LNCAP (cell line): ENCODE measurements at regions not wholly inside any gene's neighbourhood (a gene's known extent, or its start where the extent isn't known, plus 50 kb on each side); places are given as distances from the start of the nearest gene placed in this dataset.

Source experiments
- TF ChIP-seq, protein P1 (sequence below): fragments of 450-650 bp; IDR thresholded peaks from 2 replicates; pipeline ENCODE4 v1.5.1; 2017; ENCODE audit warnings: mild to moderate bottlenecking

DNA sequence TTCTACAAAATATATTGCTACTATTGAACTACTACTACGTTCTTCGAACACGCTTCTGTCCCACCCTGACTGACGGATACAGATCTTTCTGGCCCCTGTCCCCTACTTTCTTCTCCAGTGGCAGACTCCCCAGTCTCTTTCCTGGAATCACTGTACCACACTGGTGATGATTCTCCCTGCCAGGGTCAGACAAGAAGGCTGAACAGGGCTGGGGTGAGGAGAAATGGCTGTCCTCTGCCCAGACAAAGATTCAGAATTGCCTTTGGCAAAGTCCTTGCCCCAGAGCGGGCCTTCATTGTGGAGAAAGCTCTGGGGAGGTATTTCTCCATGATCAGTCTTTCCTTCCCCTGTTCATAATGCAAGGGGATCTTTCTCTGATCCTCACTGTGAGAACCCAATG is 1417.1 kb downstream of the BRD1 start:
- TF ChIP-seq, protein P1, sequence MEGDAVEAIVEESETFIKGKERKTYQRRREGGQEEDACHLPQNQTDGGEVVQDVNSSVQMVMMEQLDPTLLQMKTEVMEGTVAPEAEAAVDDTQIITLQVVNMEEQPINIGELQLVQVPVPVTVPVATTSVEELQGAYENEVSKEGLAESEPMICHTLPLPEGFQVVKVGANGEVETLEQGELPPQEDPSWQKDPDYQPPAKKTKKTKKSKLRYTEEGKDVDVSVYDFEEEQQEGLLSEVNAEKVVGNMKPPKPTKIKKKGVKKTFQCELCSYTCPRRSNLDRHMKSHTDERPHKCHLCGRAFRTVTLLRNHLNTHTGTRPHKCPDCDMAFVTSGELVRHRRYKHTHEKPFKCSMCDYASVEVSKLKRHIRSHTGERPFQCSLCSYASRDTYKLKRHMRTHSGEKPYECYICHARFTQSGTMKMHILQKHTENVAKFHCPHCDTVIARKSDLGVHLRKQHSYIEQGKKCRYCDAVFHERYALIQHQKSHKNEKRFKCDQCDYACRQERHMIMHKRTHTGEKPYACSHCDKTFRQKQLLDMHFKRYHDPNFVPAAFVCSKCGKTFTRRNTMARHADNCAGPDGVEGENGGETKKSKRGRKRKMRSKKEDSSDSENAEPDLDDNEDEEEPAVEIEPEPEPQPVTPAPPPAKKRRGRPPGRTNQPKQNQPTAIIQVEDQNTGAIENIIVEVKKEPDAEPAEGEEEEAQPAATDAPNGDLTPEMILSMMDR, result no peak

DNA sequence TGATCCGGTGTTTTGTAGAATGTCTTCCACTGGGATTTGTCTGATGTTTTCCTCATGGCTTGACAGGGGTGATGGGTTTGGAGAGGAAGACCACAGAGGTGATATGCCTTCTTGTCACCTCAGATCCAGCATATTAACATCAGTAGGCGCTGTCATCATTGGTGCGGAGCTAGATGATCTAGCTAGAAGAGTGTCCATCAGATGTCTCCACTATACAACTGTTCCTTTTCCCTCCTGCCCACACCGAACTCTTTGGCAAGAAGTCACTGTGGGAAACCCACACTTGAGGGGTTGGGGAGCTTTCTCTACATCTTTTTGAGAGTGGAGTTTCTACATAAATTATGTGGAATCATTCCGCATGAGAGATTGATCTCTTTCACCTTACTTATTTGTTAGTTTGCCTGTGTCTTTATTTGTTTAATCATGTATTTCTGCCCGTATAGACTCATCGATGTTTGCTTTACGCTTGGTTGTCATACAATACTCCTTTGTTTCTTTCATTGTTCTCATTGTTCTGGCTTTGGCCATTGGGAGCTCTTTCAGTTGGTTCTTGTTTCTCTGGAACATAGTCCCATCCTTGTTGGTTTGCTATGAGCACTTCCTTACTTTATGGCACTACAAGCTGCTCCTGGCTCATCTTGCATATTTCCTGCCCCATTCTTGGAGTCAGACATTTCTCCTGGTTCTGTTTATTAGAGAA is 1420.3 kb downstream of the BRD1 start:
- TF ChIP-seq, protein P1, result no peak

GRCh38 chr22:48406161-48406560 is 1421.5 kb downstream of the BRD1 start:
- TF ChIP-seq, protein P1, result no peak

GRCh38 chr22:48405741-48406140 is 1421.9 kb downstream of the BRD1 start:
- TF ChIP-seq, protein P1, result no peak

GRCh38 chr22:48404801-48405447 is 1422.7 kb downstream of the BRD1 start:
- TF ChIP-seq, protein P1, result no peak

DNA sequence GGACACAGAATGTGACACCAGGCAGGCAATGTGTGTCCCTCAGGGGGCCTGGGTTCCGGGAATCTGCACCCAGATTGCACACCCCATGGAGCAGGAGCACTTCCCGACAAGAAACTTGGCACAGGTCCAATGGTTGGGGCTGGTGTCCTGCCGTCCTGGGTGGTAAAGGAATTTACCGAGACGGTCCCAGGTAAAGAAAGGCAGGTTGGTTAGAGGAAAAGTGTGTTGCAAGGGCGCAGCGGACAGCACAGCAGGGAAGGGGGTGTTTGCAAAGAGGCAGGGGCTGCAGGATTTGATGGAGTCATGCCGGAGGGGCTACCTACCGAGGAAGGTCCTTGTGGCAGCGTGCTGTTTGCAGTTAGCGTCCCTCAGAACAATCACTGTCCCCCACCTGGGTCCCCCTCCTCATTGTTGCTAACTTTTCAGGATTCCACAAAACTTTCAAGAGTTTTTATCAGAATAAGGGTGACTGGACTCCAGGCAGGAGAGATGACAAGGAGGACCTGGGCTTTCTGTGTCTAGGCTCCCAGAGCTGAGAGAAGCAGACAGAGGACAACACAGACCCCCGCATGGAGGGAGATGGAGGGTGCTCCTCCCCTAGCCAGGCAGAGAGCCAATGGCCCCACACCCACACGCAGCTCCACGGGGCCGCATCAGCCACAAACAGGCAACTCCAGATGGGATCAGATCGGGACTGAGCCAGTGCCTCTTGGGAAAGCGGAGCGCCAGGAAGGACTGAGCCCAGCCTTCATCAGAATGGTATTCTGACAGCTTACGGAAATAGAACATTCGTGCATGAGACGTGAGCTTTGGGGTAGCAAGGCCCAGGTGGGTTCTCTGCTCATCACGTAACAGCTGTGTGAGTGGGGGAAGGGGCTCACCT is 1423.9 kb downstream of the BRD1 start:
- TF ChIP-seq, protein P1, result no peak

DNA sequence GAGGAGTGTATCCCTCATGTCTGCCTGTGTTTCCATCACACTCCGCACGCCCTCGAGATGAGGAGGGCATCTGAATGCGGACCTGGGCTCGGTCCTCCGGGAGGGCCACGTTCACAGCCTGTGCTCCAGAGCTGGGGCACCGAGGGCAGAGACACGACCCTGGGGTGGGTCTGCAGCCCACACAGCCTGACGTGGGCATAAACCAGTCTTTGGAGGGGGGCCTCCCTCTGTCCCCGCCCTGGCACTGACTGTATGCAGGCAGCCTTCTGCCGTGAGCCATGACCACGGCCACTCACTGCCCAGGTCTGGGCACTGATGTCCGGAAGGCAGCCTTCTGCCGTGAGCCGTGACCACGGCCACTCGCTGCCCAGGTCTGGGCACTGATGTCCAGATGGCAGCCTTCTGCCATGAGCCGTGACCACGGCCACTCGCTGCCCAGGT is 1425.1 kb downstream of the BRD1 start:
- TF ChIP-seq, protein P1, result no peak
